ENCODE measurements at regions not wholly inside any gene's neighbourhood (a gene's known extent, or its start where the extent isn't known, plus 50 kb on each side); places are given as distances from the start of the nearest gene placed in this dataset.

DNA sequence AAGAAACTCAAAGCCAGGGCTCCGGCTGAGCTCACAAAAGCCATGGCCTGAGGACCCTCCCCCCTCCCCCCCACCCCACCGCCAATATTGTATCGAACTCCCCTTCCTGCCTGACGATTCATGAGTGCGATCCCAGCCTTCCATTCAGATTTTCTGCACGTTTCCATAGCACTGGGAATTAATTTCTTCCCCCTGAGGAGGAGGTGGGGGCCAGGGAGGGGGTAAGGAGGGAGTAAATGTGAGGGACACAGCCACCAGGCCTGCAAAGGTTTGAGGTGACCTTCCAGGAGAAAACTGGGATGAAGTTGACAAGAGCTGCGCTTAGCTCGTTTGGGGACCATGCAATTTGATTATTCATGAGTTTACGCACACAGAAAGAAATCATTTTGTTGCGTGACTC lies 527.7 kb downstream of the MN1 start (continued):
- no peak for TF ChIP-seq SP2 (IDR thresholded peaks at IDR 0.05; ENCODE audit: low read length)

Data from H1 (cell line).